ENCODE measurements at regions not wholly inside any gene's neighbourhood (a gene's known extent, or its start where the extent isn't known, plus 50 kb on each side); places are given as distances from the start of the nearest gene placed in this dataset.

DNA sequence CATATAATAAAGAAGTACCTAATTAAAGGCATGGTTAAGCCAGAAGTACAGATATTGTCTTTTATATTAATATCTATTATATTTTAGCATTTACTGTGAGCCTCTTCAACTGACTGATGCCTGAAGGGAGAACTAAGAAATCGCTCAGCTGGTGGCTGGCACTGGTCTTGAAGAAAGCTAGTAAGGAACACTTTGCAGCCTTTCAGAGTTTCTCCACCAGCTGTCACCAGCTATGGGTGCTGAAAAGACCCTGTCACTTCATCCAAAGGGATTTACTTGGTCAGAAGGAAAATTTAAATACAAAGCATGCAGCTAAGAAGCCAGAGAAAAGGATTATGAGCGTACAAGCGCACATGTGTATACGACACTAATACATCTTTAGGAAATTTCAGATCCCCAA, 525.9 kb downstream of the TMEM182 start:
- Histone ChIP-seq H3K36me3 (ENCODE audit: insufficient read depth, low read length, poor library complexity, severe bottlenecking) (no peaks in the 10 kb centered on the region), H3K27ac (ENCODE audit: low read depth, low read length, poor library complexity, severe bottlenecking) (no peak overlapping the region), H3K9me3 (ENCODE audit: low read depth, low read length, poor library complexity, severe bottlenecking) (peaks cover 2% of the 10 kb centered on the region), H3K4me3 (ENCODE audit: low read depth, low read length, poor library complexity, severe bottlenecking) (no peak overlapping the region), H3K4me1 (ENCODE audit: insufficient read depth, low read length, poor library complexity, severe bottlenecking) (no peaks in the 10 kb centered on the region), H3K27me3 (replicated peaks; ENCODE audit: insufficient read depth, low read depth, low read length, poor library complexity) (no peaks in the 10 kb centered on the region)
- DNase-seq (ENCODE audit: low spot score): no peak
- BruUV-seq (replicated peaks): no TSS peak
- CTCF ChIA-PET: interaction anchor here (1.8 kb wide), 1 partner anchor 1562 kb away, joined by 4 read pairs; no protein-coding TSS in a partner anchor
- POLR2A ChIA-PET (ENCODE audit: low non-redundant PET): no interaction called here
- intact Hi-C loops (cut with micrococcal nuclease; ENCODE audit: unreplicated experiment): no loop called here
- TF ChIP-seq, protein P1, sequence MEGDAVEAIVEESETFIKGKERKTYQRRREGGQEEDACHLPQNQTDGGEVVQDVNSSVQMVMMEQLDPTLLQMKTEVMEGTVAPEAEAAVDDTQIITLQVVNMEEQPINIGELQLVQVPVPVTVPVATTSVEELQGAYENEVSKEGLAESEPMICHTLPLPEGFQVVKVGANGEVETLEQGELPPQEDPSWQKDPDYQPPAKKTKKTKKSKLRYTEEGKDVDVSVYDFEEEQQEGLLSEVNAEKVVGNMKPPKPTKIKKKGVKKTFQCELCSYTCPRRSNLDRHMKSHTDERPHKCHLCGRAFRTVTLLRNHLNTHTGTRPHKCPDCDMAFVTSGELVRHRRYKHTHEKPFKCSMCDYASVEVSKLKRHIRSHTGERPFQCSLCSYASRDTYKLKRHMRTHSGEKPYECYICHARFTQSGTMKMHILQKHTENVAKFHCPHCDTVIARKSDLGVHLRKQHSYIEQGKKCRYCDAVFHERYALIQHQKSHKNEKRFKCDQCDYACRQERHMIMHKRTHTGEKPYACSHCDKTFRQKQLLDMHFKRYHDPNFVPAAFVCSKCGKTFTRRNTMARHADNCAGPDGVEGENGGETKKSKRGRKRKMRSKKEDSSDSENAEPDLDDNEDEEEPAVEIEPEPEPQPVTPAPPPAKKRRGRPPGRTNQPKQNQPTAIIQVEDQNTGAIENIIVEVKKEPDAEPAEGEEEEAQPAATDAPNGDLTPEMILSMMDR (conservative IDR thresholded peaks at IDR 0.05; ENCODE audit: low read depth, low read length): no peak
- TF ChIP-seq EZH2 (IDR thresholded peaks at IDR 0.05; ENCODE audit: borderline replicate concordance, low read depth, low read length, poor library complexity, severe bottlenecking): no peak

DNA sequence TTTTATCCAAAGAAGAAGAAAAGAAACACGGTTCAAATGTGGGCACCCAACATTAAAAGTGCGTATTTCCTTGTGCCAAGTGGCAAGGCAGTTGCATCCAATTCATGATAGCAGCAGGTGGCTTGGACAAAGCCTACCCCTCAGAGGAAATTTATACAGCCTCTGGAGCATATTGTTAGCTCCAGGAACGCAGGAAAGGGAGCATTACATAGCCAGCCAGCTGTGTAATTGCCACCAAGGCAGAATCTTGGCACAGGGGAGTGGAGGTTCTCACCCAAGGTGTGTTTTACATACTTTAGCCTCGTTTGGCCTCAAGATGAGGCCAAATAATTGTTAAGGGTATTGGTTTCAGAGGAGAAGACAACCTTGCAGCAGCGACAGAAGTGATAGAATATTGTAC, 526.9 kb downstream of the TMEM182 start:
- CTCF ChIA-PET: interaction anchor here (1.8 kb wide), 1 partner anchor 1561 kb away, joined by 4 read pairs; no protein-coding TSS in a partner anchor
- no peak for DNase-seq (ENCODE audit: low spot score)
- no TSS peak for BruUV-seq (replicated peaks)
- peaks cover 3% of the 10 kb centered on the region for H3K27me3 ChIP-seq (replicated peaks; ENCODE audit: insufficient read depth, low read depth, low read length, poor library complexity)
- no peak overlapping the region for H3K27ac ChIP-seq (ENCODE audit: low read depth, low read length, poor library complexity, severe bottlenecking)
- TF ChIP-seq, protein P1 (conservative IDR thresholded peaks at IDR 0.05; ENCODE audit: low read depth, low read length): no peak
- no peak for TF ChIP-seq EZH2 (IDR thresholded peaks at IDR 0.05; ENCODE audit: borderline replicate concordance, low read depth, low read length, poor library complexity, severe bottlenecking)
- no peaks in the 10 kb centered on the region for H3K36me3 ChIP-seq (ENCODE audit: insufficient read depth, low read length, poor library complexity, severe bottlenecking)
- no peak overlapping the region for H3K4me3 ChIP-seq (ENCODE audit: low read depth, low read length, poor library complexity, severe bottlenecking)
- H3K9me3 ChIP-seq (ENCODE audit: low read depth, low read length, poor library complexity, severe bottlenecking): peaks cover 2% of the 10 kb centered on the region
- POLR2A ChIA-PET (ENCODE audit: low non-redundant PET): no interaction called here
- no peaks in the 10 kb centered on the region for H3K4me1 ChIP-seq (ENCODE audit: insufficient read depth, low read length, poor library complexity, severe bottlenecking)
- intact Hi-C loops (cut with micrococcal nuclease; ENCODE audit: unreplicated experiment): no loop called here

DNA sequence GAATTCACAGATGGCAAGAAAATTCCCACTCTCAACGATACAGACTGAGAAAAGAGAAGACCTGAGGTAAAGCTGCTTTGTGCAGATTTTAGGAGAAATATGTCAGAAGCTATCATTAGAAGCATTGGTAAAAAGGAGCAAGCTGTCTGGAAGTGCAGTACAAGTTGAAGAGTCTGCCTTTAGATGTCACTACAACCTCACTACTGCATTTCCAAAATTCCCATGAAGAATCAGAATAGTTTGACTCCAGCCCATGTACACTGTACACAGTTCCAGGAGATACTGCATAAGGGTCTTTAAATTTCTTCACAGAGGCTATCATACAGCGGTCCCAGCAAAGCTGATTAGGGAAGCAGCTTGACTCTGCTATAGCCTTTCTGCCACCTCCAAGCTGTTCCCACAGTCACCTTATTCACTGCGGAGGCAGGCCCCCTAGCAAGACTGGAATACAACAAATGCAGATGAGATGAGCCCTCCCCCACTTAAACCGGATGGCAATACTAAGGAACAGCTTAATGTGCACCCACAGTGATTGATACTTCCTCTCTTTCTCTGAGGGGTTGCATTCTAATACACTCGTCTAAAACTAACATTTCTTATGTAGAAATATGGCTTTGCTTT, 527.4 kb downstream of the TMEM182 start:
- no peak overlapping the region for H3K4me3 ChIP-seq (ENCODE audit: low read depth, low read length, poor library complexity, severe bottlenecking)
- peaks cover 2% of the 10 kb centered on the region for H3K9me3 ChIP-seq (ENCODE audit: low read depth, low read length, poor library complexity, severe bottlenecking)
- ChIA-PET POLR2A (ENCODE audit: low non-redundant PET) (no interaction called here), CTCF (interaction anchor here (1.8 kb wide), 1 partner anchor 1560 kb away, joined by 4 read pairs; no protein-coding TSS in a partner anchor)
- intact Hi-C loops (cut with micrococcal nuclease; ENCODE audit: unreplicated experiment): no loop called here
- DNase-seq (ENCODE audit: low spot score): no peak
- TF ChIP-seq, protein P1 (conservative IDR thresholded peaks at IDR 0.05; ENCODE audit: low read depth, low read length): 0 out of 2 replicates have a peak, but pooled peaks have one; percentile 20
- TF ChIP-seq EZH2 (IDR thresholded peaks at IDR 0.05; ENCODE audit: borderline replicate concordance, low read depth, low read length, poor library complexity, severe bottlenecking): no peak
- no peaks in the 10 kb centered on the region for H3K4me1 ChIP-seq (ENCODE audit: insufficient read depth, low read length, poor library complexity, severe bottlenecking)
- H3K27me3 ChIP-seq (replicated peaks; ENCODE audit: insufficient read depth, low read depth, low read length, poor library complexity): peaks cover 3% of the 10 kb centered on the region
- H3K36me3 ChIP-seq (ENCODE audit: insufficient read depth, low read length, poor library complexity, severe bottlenecking): no peaks in the 10 kb centered on the region
- BruUV-seq (replicated peaks): no TSS peak
- H3K27ac ChIP-seq (ENCODE audit: low read depth, low read length, poor library complexity, severe bottlenecking): no peak overlapping the region
